WTC11 (cell line): ENCODE measurements at regions not wholly inside any gene's neighbourhood (a gene's known extent, or its start where the extent isn't known, plus 50 kb on each side); places are given as distances from the start of the nearest gene placed in this dataset.

ENCODE experiments used
- TF ChIP-seq, protein P1 (sequence below): fragments of 200-600 bp; IDR thresholded peaks from 2 replicates; pipeline ENCODE4 v1.8.0; 2022; ENCODE audit warnings: antibody characterized with exemption
- TF ChIP-seq, protein P2 (sequence below): sonication (generic); formaldehyde crosslinking; IDR thresholded peaks from 2 replicates; pipeline ENCODE4 v1.8.1; 2023; ENCODE audit warnings: mild to moderate bottlenecking, missing genetic modification reagents

DNA sequence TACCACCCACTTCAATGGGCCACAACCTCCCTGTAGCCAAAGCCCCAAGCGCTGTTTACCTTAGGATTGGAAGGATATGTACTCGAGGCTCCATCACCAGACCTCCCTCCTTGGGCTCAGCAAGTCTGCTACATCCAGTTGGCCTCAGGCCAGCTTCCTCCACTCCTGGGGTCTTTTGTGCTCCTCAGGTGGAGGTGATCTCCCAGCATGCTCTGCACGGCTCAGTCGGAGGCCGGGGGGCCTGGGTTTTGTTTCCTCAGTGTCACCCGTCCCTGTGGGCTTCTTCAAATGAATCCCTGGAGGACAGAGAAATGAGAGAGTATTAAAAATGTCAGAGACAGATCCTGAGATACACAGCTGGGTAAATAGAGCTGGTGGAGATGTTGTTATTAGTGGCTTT is 723.1 kb upstream of the TBX3 start:
- TF ChIP-seq, protein P1, sequence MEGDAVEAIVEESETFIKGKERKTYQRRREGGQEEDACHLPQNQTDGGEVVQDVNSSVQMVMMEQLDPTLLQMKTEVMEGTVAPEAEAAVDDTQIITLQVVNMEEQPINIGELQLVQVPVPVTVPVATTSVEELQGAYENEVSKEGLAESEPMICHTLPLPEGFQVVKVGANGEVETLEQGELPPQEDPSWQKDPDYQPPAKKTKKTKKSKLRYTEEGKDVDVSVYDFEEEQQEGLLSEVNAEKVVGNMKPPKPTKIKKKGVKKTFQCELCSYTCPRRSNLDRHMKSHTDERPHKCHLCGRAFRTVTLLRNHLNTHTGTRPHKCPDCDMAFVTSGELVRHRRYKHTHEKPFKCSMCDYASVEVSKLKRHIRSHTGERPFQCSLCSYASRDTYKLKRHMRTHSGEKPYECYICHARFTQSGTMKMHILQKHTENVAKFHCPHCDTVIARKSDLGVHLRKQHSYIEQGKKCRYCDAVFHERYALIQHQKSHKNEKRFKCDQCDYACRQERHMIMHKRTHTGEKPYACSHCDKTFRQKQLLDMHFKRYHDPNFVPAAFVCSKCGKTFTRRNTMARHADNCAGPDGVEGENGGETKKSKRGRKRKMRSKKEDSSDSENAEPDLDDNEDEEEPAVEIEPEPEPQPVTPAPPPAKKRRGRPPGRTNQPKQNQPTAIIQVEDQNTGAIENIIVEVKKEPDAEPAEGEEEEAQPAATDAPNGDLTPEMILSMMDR = no peak
- TF ChIP-seq, protein P2, sequence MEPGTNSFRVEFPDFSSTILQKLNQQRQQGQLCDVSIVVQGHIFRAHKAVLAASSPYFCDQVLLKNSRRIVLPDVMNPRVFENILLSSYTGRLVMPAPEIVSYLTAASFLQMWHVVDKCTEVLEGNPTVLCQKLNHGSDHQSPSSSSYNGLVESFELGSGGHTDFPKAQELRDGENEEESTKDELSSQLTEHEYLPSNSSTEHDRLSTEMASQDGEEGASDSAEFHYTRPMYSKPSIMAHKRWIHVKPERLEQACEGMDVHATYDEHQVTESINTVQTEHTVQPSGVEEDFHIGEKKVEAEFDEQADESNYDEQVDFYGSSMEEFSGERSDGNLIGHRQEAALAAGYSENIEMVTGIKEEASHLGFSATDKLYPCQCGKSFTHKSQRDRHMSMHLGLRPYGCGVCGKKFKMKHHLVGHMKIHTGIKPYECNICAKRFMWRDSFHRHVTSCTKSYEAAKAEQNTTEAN (CRISPR knock-in tag) = no peak
